B cell (primary cell): ENCODE measurements at regions not wholly inside any gene's neighbourhood (a gene's known extent, or its start where the extent isn't known, plus 50 kb on each side); places are given as distances from the start of the nearest gene placed in this dataset.

Experiments
- ATAC-seq: fragments of 200-7000 bp; cut with Tn5 transposase; one replicate; pipeline ENCODE4 v1.10.0; 2021; ENCODE audit warnings: low read depth, mild to moderate bottlenecking, moderate number of reproducible peaks, moderate library complexity
- CTCF ChIA-PET: fragments of 350-600 bp; sonication (Branson Sonifier 250); formaldehyde crosslinking; loops from one replicate; lab custom pipeline; 2021; ENCODE audit warnings: antibody characterized with exemption, inconsistent platforms; lab: Charles Lee
- POLR2A ChIA-PET: fragments of 350-600 bp; sonication (Branson Sonifier 250); formaldehyde crosslinking; loops from one replicate; lab custom pipeline; 2021; ENCODE audit warnings: antibody characterized with exemption; lab: Charles Lee
- DNase-seq: peaks from one replicate; pipeline ENCODE4 v3.0.0; 2013
- H2AFZ ChIP-seq: 2 replicates; pipeline ENCODE4 v1.6.1; 2012; ENCODE audit warnings: mild to moderate bottlenecking, low read depth, low read length; ENCODE audit not compliant: insufficient read depth, poor library complexity, severe bottlenecking
- H3K27ac ChIP-seq, 2 donors: 1 replicate in 1 of 2; 2 replicates in 1 of 2; pipeline ENCODE4 v1.5.1; 2012 to 2013; ENCODE audit warnings: low read length in 2 of 2, mild to moderate bottlenecking in 2 of 2, moderate library complexity in 1 of 2
- H3K27me3 ChIP-seq, 4 experiments: fragments of 200-600 bp in 1 of 4; sonication (generic) in 1 of 4; replicated peaks in 1 of 4; 1 replicate in 2 of 4; 2 replicates in 2 of 4; pipeline versions ENCODE4 v1.6.1 to v1.7.0; 2013 to 2016; ENCODE audit warnings: low read length in 3 of 4, mild to moderate bottlenecking in 2 of 4, mixed read lengths in 1 of 4, moderate library complexity in 1 of 4; ENCODE audit not compliant: insufficient read depth in 4 of 4, control insufficient read depth in 3 of 4; ENCODE audit errors: control extremely low read depth in 1 of 4
- H3K36me3 ChIP-seq, 2 experiments: replicated peaks in 1 of 2; 1 replicate in 1 of 2; 2 replicates in 1 of 2; pipeline versions ENCODE4 v1.6.1 to v1.7.1; 2013; ENCODE audit warnings: low read length in 1 of 2; ENCODE audit not compliant: insufficient read depth in 2 of 2, control insufficient read depth in 1 of 2; ENCODE audit errors: control extremely low read depth in 1 of 2, extremely low read depth in 1 of 2
- H3K4me1 ChIP-seq, 2 donors: fragments of 200-600 bp in 1 of 2; sonication (generic) in 1 of 2; 1 replicate in 1 of 2; 2 replicates in 1 of 2; pipeline versions ENCODE4 v1.5.1 to v1.6.1; 2013 to 2017; ENCODE audit warnings: low read length in 2 of 2; ENCODE audit not compliant: control insufficient read depth in 2 of 2, insufficient read depth in 2 of 2
- H3K4me2 ChIP-seq: replicated peaks from 2 replicates; pipeline ENCODE3; 2012; ENCODE audit warnings: mild to moderate bottlenecking, low read depth, low read length; ENCODE audit not compliant: poor library complexity, severe bottlenecking
- H3K4me3 ChIP-seq, 5 experiments: fragments of 200-600 bp in 1 of 5; sonication (generic) in 1 of 5; 1 replicate in 3 of 5; 2 replicates in 2 of 5; pipeline versions ENCODE4 v1.5.1 to v1.7.0; 2011 to 2016; ENCODE audit warnings: low read length in 4 of 5, mild to moderate bottlenecking in 4 of 5, low read depth in 2 of 5, control low read depth in 1 of 5, moderate library complexity in 1 of 5; ENCODE audit not compliant: insufficient read depth in 1 of 5; ENCODE audit errors: control extremely low read depth in 1 of 5, extremely low read depth in 1 of 5
- H3K79me2 ChIP-seq: fragments of 200-600 bp; sonication (generic); one replicate; pipeline ENCODE4 v1.6.0; 2016; ENCODE audit warnings: low read length; ENCODE audit not compliant: control insufficient read depth, insufficient read depth
- H3K9ac ChIP-seq: fragments of 200-600 bp; sonication (generic); 2 replicates; pipeline ENCODE4 v1.6.1; 2017; ENCODE audit warnings: mild to moderate bottlenecking, low read length, moderate library complexity
- H3K9me3 ChIP-seq, 3 donors: one replicate each; pipeline versions ENCODE4 v1.6.1 to v1.7.1; 2013; ENCODE audit warnings: low read length in 2 of 3; ENCODE audit not compliant: control insufficient read depth in 2 of 3, insufficient read depth in 1 of 3; ENCODE audit errors: control extremely low read depth in 1 of 3
- H4K20me1 ChIP-seq: 2 replicates; pipeline ENCODE4 v1.6.0; 2012; ENCODE audit warnings: mild to moderate bottlenecking, low read length; ENCODE audit not compliant: insufficient read depth, control insufficient read depth, poor library complexity, severe bottlenecking
- H3K27ac Mint-ChIP-seq: one replicate; pipeline ENCODE4 v1.8.0; 2021; ENCODE audit warnings: mixed read lengths
- H3K27me3 Mint-ChIP-seq: one replicate; pipeline ENCODE4 v1.8.0; 2021; ENCODE audit warnings: mixed read lengths
- H3K4me1 Mint-ChIP-seq: one replicate; pipeline ENCODE4 v1.8.0; 2021; ENCODE audit warnings: mixed read lengths
- H3K4me3 Mint-ChIP-seq: one replicate; pipeline ENCODE4 v1.8.0; 2021; ENCODE audit warnings: mixed read lengths
- H3K9me3 Mint-ChIP-seq: one replicate; pipeline ENCODE4 v1.8.0; 2022; ENCODE audit warnings: mixed read lengths; ENCODE audit not compliant: insufficient read depth
- EZH2 ChIP-seq: IDR thresholded peaks from 2 replicates; pipeline ENCODE4 v1.6.1; 2012; ENCODE audit warnings: borderline replicate concordance, low read depth, mild to moderate bottlenecking, moderate library complexity, low read length; ENCODE audit not compliant: insufficient read depth, poor library complexity, severe bottlenecking
- WGBS: methylation state at CpG from one replicate; pipeline ENCODE4 v1.1.5; 2013; ENCODE audit warnings: missing lambda C conversion rate; ENCODE audit not compliant: insufficient coverage; 5-methylcytosine and 5-hydroxymethylcytosine counted together
- intact Hi-C: fragments of 100-400 bp; cut with micrococcal nuclease; formaldehyde crosslinking; loops from one replicate; pipeline ENCODE4 v1.10.0; 2022
- TF ChIP-seq, protein P1 (sequence below): fragments of 200-600 bp; IDR thresholded peaks from one replicate; pipeline ENCODE4 v1.8.0; 2022; ENCODE audit warnings: antibody characterized with exemption, mild to moderate bottlenecking

- no peaks in the 10 kb centered on the region for H3K4me1 ChIP-seq
- TF ChIP-seq, protein P1, sequence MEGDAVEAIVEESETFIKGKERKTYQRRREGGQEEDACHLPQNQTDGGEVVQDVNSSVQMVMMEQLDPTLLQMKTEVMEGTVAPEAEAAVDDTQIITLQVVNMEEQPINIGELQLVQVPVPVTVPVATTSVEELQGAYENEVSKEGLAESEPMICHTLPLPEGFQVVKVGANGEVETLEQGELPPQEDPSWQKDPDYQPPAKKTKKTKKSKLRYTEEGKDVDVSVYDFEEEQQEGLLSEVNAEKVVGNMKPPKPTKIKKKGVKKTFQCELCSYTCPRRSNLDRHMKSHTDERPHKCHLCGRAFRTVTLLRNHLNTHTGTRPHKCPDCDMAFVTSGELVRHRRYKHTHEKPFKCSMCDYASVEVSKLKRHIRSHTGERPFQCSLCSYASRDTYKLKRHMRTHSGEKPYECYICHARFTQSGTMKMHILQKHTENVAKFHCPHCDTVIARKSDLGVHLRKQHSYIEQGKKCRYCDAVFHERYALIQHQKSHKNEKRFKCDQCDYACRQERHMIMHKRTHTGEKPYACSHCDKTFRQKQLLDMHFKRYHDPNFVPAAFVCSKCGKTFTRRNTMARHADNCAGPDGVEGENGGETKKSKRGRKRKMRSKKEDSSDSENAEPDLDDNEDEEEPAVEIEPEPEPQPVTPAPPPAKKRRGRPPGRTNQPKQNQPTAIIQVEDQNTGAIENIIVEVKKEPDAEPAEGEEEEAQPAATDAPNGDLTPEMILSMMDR = no peak
- no peak for TF ChIP-seq EZH2
- no peak for ATAC-seq
Observed at GRCh38 chr7:114788706-114789105, 133.2 kb upstream of the MDFIC start.

GRCh38 chr7:114789161-114789560 is 132.7 kb upstream of the MDFIC start:
- Mint-ChIP-seq H3K4me1 (no peaks in the 10 kb centered on the region), H3K27ac (no peak overlapping the region), H3K9me3 (no peaks in the 10 kb centered on the region), H3K4me3 (no peak overlapping the region), H3K27me3 (no peaks in the 10 kb centered on the region)
- no peak overlapping the region for H3K27ac ChIP-seq
- no peaks in the 10 kb centered on the region for H3K79me2 ChIP-seq
- H3K9ac ChIP-seq = no peak overlapping the region
- intact Hi-C loops = no loop called here
- peaks cover 0 to 5% (median 0%) of the 10 kb centered on the region in 4 experiments for H3K27me3 ChIP-seq
- no peak for DNase-seq
- TF ChIP-seq, protein P1 = no peak
- no peak for TF ChIP-seq EZH2
- ChIA-PET POLR2A (no interaction called here), CTCF (no interaction called here)
- WGBS = no CpG with 5 or more reads among the region's 2 CpGs
- no peak overlapping the region for H3K4me3 ChIP-seq
- no peaks in the 10 kb centered on the region for H3K9me3 ChIP-seq
- no peaks in the 10 kb centered on the region for H4K20me1 ChIP-seq
- no peak overlapping the region for H2AFZ ChIP-seq
- H3K4me2 ChIP-seq = no peak overlapping the region
- no peak for ATAC-seq
- H3K4me1 ChIP-seq = no peaks in the 10 kb centered on the region
- H3K36me3 ChIP-seq = no peaks in the 10 kb centered on the region

More at GRCh38 chr7:114788706-114789105, 133.2 kb upstream of the MDFIC start:
- H3K79me2 ChIP-seq = no peaks in the 10 kb centered on the region
- H3K9me3 ChIP-seq = no peaks in the 10 kb centered on the region
- Mint-ChIP-seq H3K9me3 (no peaks in the 10 kb centered on the region), H3K4me1 (no peaks in the 10 kb centered on the region), H3K4me3 (no peak overlapping the region), H3K27me3 (no peaks in the 10 kb centered on the region), H3K27ac (no peak overlapping the region)
- ChIA-PET POLR2A (no interaction called here), CTCF (no interaction called here)
- WGBS = 80% methylated on average over 2 of the region's 4 CpGs
- no peak overlapping the region for H3K9ac ChIP-seq
- no peak overlapping the region for H3K27ac ChIP-seq
- no peak overlapping the region for H3K4me2 ChIP-seq
- intact Hi-C loops = no loop called here
- no peaks in the 10 kb centered on the region for H3K36me3 ChIP-seq
- H3K27me3 ChIP-seq = peaks cover 0 to 5% (median 0%) of the 10 kb centered on the region in 4 experiments
- no peaks in the 10 kb centered on the region for H4K20me1 ChIP-seq
- DNase-seq = no peak
- no peak overlapping the region for H3K4me3 ChIP-seq
- no peak overlapping the region for H2AFZ ChIP-seq
